H1 (cell line): ENCODE measurements at regions not wholly inside any gene's neighbourhood (a gene's known extent, or its start where the extent isn't known, plus 50 kb on each side); places are given as distances from the start of the nearest gene placed in this dataset.

ENCODE experiments used
- CTCF ChIA-PET: fragments of 300-600 bp; sonication (Branson Sonifier 250); formaldehyde crosslinking; loops from one replicate; lab custom pipeline; 2021; ENCODE audit not compliant: partially characterized antibody; lab: Charles Lee
- POLR2A ChIA-PET: fragments of 300-600 bp; sonication (Branson Sonifier 250); formaldehyde crosslinking; loops from one replicate; lab custom pipeline; 2021; ENCODE audit warnings: inconsistent platforms; ENCODE audit not compliant: partially characterized antibody; lab: Charles Lee
- DNase-seq, 2 experiments: peaks; one replicate each; pipeline versions ENCODE4 v3.0.0 to v3.0.0-alpha.2; 2010 to 2022; ENCODE audit warnings: low spot score in 2 of 2, low read depth in 1 of 2, mixed read lengths in 1 of 2
- FAIRE-seq: peaks from 2 replicates; lab custom pipeline; 2011; peaks lifted over from hg19 to GRCh38; lab: Jason Lieb, UNC
- H2AFZ ChIP-seq: 2 replicates; pipeline ENCODE4 v1.8.1; 2012; ENCODE audit warnings: low read length, inconsistent platforms
- H2AK5ac ChIP-seq: 2 replicates; pipeline ENCODE4 v1.6.1; 2013; ENCODE audit warnings: low read depth, low read length
- H2BK120ac ChIP-seq: replicated peaks from 2 replicates; pipeline ENCODE3; 2013; ENCODE audit warnings: low read depth, low read length, inconsistent platforms
- H2BK12ac ChIP-seq: 2 replicates; pipeline ENCODE4 v1.6.1; 2013; ENCODE audit warnings: low read depth, low read length
- H2BK15ac ChIP-seq: 2 replicates; pipeline ENCODE4 v1.6.1; 2013; ENCODE audit warnings: low read length
- H2BK20ac ChIP-seq: 2 replicates; pipeline ENCODE4 v1.6.1; 2013; ENCODE audit warnings: low read length
- H2BK5ac ChIP-seq: 2 replicates; pipeline ENCODE4 v1.6.1; 2013; ENCODE audit warnings: low read depth, low read length
- H3K14ac ChIP-seq: 2 replicates; pipeline ENCODE4 v1.6.1; 2013; ENCODE audit warnings: inconsistent platforms; ENCODE audit not compliant: insufficient read length
- H3K18ac ChIP-seq: 2 replicates; pipeline ENCODE4 v1.6.1; 2013; ENCODE audit warnings: low read length; ENCODE audit errors: extremely low read depth
- H3K23ac ChIP-seq: 2 replicates; pipeline ENCODE4 v1.6.1; 2013; ENCODE audit warnings: inconsistent platforms; ENCODE audit not compliant: insufficient read length
- H3K23me2 ChIP-seq: 2 replicates; pipeline ENCODE4 v1.6.1; 2013; ENCODE audit warnings: low read depth, low read length
- H3K27ac ChIP-seq: 2 replicates; pipeline ENCODE4 v1.6.1; 2011; ENCODE audit warnings: low read depth, low read length, inconsistent platforms
- H3K27me3 ChIP-seq, 4 experiments: replicated peaks in 1 of 4; 1 replicate in 1 of 4; 2 replicates in 3 of 4; pipeline versions ENCODE4 v1.6.1 to v1.8.1; 2011 to 2013; ENCODE audit warnings: low read length in 3 of 4, mild to moderate bottlenecking in 3 of 4, inconsistent platforms in 2 of 4, mixed read lengths in 2 of 4, moderate library complexity in 1 of 4; ENCODE audit not compliant: control insufficient read depth in 3 of 4, insufficient read depth in 3 of 4; ENCODE audit errors: extremely low read depth in 1 of 4
- H3K36me3 ChIP-seq, 4 experiments: 2 replicates each; pipeline versions ENCODE4 v1.6.1 to v1.8.1; 2011 to 2013; ENCODE audit warnings: mild to moderate bottlenecking in 4 of 4, low read length in 3 of 4, moderate library complexity in 2 of 4, control low read depth in 1 of 4, inconsistent platforms in 1 of 4; ENCODE audit not compliant: insufficient read depth in 4 of 4, control insufficient read depth in 2 of 4
- H3K4ac ChIP-seq: replicated peaks from 2 replicates; pipeline ENCODE3; 2013; ENCODE audit warnings: low read length, low read depth, mixed read lengths, inconsistent platforms; ENCODE audit not compliant: insufficient read length
- H3K4me1 ChIP-seq, 4 experiments: replicated peaks in 1 of 4; 1 replicate in 1 of 4; 2 replicates in 3 of 4; pipeline versions ENCODE4 v1.6.1 to v1.8.1; 2011 to 2013; ENCODE audit warnings: low read length in 3 of 4, inconsistent platforms in 2 of 4, mixed read lengths in 1 of 4; ENCODE audit not compliant: insufficient read depth in 4 of 4, control insufficient read depth in 3 of 4
- H3K4me2 ChIP-seq, 2 experiments: 2 replicates each; pipeline versions ENCODE4 v1.6.1 to v1.8.1; 2011 to 2013; ENCODE audit warnings: low read depth in 2 of 2, low read length in 2 of 2, control low read depth in 1 of 2, inconsistent platforms in 1 of 2, mild to moderate bottlenecking in 1 of 2; ENCODE audit not compliant: insufficient read depth in 1 of 2
- H3K4me3 ChIP-seq, 4 experiments: fragments of 200-600, 300-600 bp in 1 of 4; sonication (generic), shearing (Covaris generic), sonication (Bioruptor Twin) in 1 of 4; 2 replicates each; pipeline versions ENCODE4 v1.5.1 to v1.8.1; 2011 to 2016; ENCODE audit warnings: low read length in 4 of 4, low read depth in 3 of 4, control low read depth in 2 of 4, inconsistent platforms in 2 of 4, mild to moderate bottlenecking in 2 of 4, mixed read lengths in 1 of 4, moderate library complexity in 1 of 4; ENCODE audit not compliant: insufficient read depth in 2 of 4; ENCODE audit errors: extremely low read depth in 1 of 4
- H3K56ac ChIP-seq: replicated peaks from 2 replicates; pipeline ENCODE3; 2013; ENCODE audit warnings: low read depth, mild to moderate bottlenecking, mixed read lengths, low read length, inconsistent platforms; ENCODE audit not compliant: insufficient read length
- H3K79me1 ChIP-seq: 2 replicates; pipeline ENCODE4 v1.6.1; 2013; ENCODE audit warnings: low read depth, low read length, control low read depth
- H3K79me2 ChIP-seq, 2 experiments: 2 replicates each; pipeline versions ENCODE4 v1.6.1 to v1.8.1; 2012 to 2013; ENCODE audit warnings: low read length in 2 of 2, mild to moderate bottlenecking in 2 of 2, inconsistent platforms in 1 of 2; ENCODE audit not compliant: insufficient read depth in 2 of 2, control insufficient read depth in 1 of 2
- H3K9ac ChIP-seq, 4 experiments: replicated peaks in 1 of 4; 1 replicate in 1 of 4; 2 replicates in 3 of 4; pipeline versions ENCODE4 v1.6.1 to v1.8.1; 2011 to 2013; ENCODE audit warnings: low read depth in 3 of 4, low read length in 3 of 4, control low read depth in 2 of 4, mild to moderate bottlenecking in 2 of 4, moderate library complexity in 2 of 4, inconsistent platforms in 1 of 4; ENCODE audit errors: extremely low read depth in 1 of 4
- H3K9me3 ChIP-seq, 2 experiments: 2 replicates each; pipeline versions ENCODE4 v1.6.1 to v1.8.1; 2012 to 2013; ENCODE audit warnings: mild to moderate bottlenecking in 2 of 2, moderate library complexity in 2 of 2, control low read depth in 1 of 2, inconsistent platforms in 1 of 2, low read depth in 1 of 2, low read length in 1 of 2, mixed read lengths in 1 of 2; ENCODE audit not compliant: insufficient read depth in 2 of 2
- H4K20me1 ChIP-seq, 2 experiments: replicated peaks in 1 of 2; 2 replicates each; pipeline versions ENCODE3 to v1.8.1; 2011 to 2013; ENCODE audit warnings: inconsistent platforms in 2 of 2, low read length in 2 of 2, mild to moderate bottlenecking in 1 of 2; ENCODE audit not compliant: insufficient read depth in 2 of 2, control insufficient read depth in 1 of 2
- H4K5ac ChIP-seq: 2 replicates; pipeline ENCODE4 v1.6.1; 2013; ENCODE audit warnings: low read length, low read depth, mixed read lengths, inconsistent platforms; ENCODE audit not compliant: insufficient read length
- H4K8ac ChIP-seq: 2 replicates; pipeline ENCODE4 v1.8.0; 2013; ENCODE audit warnings: mild to moderate bottlenecking, moderate library complexity, low read length, inconsistent platforms; ENCODE audit not compliant: insufficient read depth; ENCODE audit errors: extremely low read depth
- H4K91ac ChIP-seq: replicated peaks from 2 replicates; pipeline ENCODE3; 2013; ENCODE audit warnings: low read length, mixed read lengths, inconsistent platforms; ENCODE audit not compliant: insufficient read length
- CREB1 ChIP-seq: IDR thresholded peaks from 2 replicates; pipeline ENCODE4 v1.6.1; 2012; ENCODE audit warnings: inconsistent platforms
- FOSL1 ChIP-seq: IDR thresholded peaks from 2 replicates; pipeline ENCODE4 v1.6.1; 2011; ENCODE audit warnings: mild to moderate bottlenecking, low read depth, low read length, moderate library complexity; ENCODE audit not compliant: insufficient read depth
- GTF2F1 ChIP-seq: IDR thresholded peaks from 2 replicates; pipeline ENCODE4 v1.6.1; 2012; ENCODE audit warnings: low read depth, low read length, improper control_type of control experiment, borderline replicate concordance
- JUND ChIP-seq: IDR thresholded peaks from 2 replicates; pipeline ENCODE4 v1.6.1; 2011; ENCODE audit warnings: mild to moderate bottlenecking, improper control_type of control experiment, low read length
- SIN3A ChIP-seq, 2 experiments: IDR thresholded peaks in 1 of 2; conservative IDR thresholded peaks in 1 of 2; 2 replicates each; pipeline ENCODE4 v1.6.1; 2011 to 2012; ENCODE audit warnings: low read length in 2 of 2, improper control_type of control experiment in 1 of 2, low read depth in 1 of 2, mild to moderate bottlenecking in 1 of 2
- SP1 ChIP-seq: IDR thresholded peaks from 2 replicates; pipeline ENCODE4 v1.6.1; 2011; ENCODE audit warnings: low read depth, low read length
- SRF ChIP-seq: IDR thresholded peaks from 2 replicates; pipeline ENCODE4 v1.6.1; 2011; ENCODE audit warnings: mild to moderate bottlenecking, low read depth, low read length, moderate library complexity
- SUZ12 ChIP-seq: fragments of 200-600 bp; sonication (generic); IDR thresholded peaks from 2 replicates; pipeline ENCODE4 v1.6.1; 2012; ENCODE audit warnings: mild to moderate bottlenecking, inconsistent platforms, low read length, moderate library complexity, mixed read lengths
- TAF7 ChIP-seq: optimal IDR thresholded peaks from 2 replicates; pipeline ENCODE3; 2011; ENCODE audit warnings: low read depth, mild to moderate bottlenecking, inconsistent platforms, low read length, moderate library complexity, borderline replicate concordance
- WGBS, 2 experiments: shearing (Covaris generic) in 1 of 2; methylation state at CpG; one replicate each; pipeline versions ENCODE4 v1.1.6 to v1.1.7; 2013 to 2015; ENCODE audit warnings: low lambda C conversion rate in 2 of 2, mixed read lengths in 2 of 2, inconsistent platforms in 1 of 2, low coverage in 1 of 2, missing lambda C conversion rate in 1 of 2; ENCODE audit not compliant: insufficient replicate concordance in 2 of 2, insufficient coverage in 1 of 2, insufficient read length in 1 of 2; ENCODE audit errors: extremely low coverage in 1 of 2, missing lambda C conversion rate in 1 of 2; 5-methylcytosine and 5-hydroxymethylcytosine counted together
- TF ChIP-seq, protein P1 (sequence below), 3 experiments: IDR thresholded peaks; 1 replicate in 2 of 3; 2 replicates in 1 of 3; pipeline versions ENCODE4 v1.5.1 to v1.6.1; 2011; ENCODE audit warnings: low read length in 3 of 3, mild to moderate bottlenecking in 3 of 3, inconsistent platforms in 2 of 3, low read depth in 1 of 3, moderate library complexity in 1 of 3; ENCODE audit not compliant: insufficient read depth in 1 of 3; ENCODE audit errors: control extremely low read depth in 1 of 3

- FAIRE-seq: no peak
- peaks cover 10 to 21% (median 17%) of the 10 kb centered on the region in 4 experiments for H3K27me3 ChIP-seq
- TF ChIP-seq, protein P1, sequence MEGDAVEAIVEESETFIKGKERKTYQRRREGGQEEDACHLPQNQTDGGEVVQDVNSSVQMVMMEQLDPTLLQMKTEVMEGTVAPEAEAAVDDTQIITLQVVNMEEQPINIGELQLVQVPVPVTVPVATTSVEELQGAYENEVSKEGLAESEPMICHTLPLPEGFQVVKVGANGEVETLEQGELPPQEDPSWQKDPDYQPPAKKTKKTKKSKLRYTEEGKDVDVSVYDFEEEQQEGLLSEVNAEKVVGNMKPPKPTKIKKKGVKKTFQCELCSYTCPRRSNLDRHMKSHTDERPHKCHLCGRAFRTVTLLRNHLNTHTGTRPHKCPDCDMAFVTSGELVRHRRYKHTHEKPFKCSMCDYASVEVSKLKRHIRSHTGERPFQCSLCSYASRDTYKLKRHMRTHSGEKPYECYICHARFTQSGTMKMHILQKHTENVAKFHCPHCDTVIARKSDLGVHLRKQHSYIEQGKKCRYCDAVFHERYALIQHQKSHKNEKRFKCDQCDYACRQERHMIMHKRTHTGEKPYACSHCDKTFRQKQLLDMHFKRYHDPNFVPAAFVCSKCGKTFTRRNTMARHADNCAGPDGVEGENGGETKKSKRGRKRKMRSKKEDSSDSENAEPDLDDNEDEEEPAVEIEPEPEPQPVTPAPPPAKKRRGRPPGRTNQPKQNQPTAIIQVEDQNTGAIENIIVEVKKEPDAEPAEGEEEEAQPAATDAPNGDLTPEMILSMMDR (IDR thresholded peaks at IDR 0.05; ENCODE audit: control extremely low read depth in 1 of 3, insufficient read depth in 1 of 3, low read depth in 1 of 3, low read length in 3 of 3): no peak
- TF ChIP-seq JUND (no peak), FOSL1 (no peak), CREB1 (no peak), SUZ12 (no peak), SRF (no peak), TAF7 (no peak), SP1 (no peak), SIN3A (conservative IDR thresholded peaks at IDR 0.05 in 1 of 2, IDR thresholded peaks at IDR 0.05 in 1 of 2; ENCODE audit: low read depth in 1 of 2, low read length in 2 of 2) (no peak), GTF2F1 (no peak)
Measured at GRCh38 chr20:62554898-62555641, 79.3 kb upstream of the GATA5 start.

More at GRCh38 chr20:62554898-62555641, 79.3 kb upstream of the GATA5 start:
- CTCF ChIA-PET: interaction anchor here (1.5 to 2.7 kb wide), 4 partner anchors 14 to 55 kb away, joined by 3 to 15 read pairs (median 8); no protein-coding TSS in a partner anchor
- DNase-seq: no peak
- Histone ChIP-seq H2BK20ac (no peak overlapping the region), H3K4me2 (no peak overlapping the region), H4K5ac (no peak overlapping the region), H4K91ac (peak overlapping the region; percentile 55), H3K79me1 (no peaks in the 10 kb centered on the region), H2BK120ac (no peak overlapping the region), H3K56ac (no peak overlapping the region), H3K9me3 (no peaks in the 10 kb centered on the region), H4K20me1 (peaks cover 0 to 1% of the 10 kb centered on the region in 2 experiments), H3K4me3 (no peak overlapping the region), H2BK5ac (no peak overlapping the region), H3K4ac (no peak overlapping the region), H2BK12ac (no peak overlapping the region), H3K79me2 (no peaks in the 10 kb centered on the region), H3K14ac (no peak overlapping the region), H2AK5ac (no peak overlapping the region), H2AFZ (no peak overlapping the region), H3K23ac (no peak overlapping the region), H4K8ac (peak overlapping the region; percentile 76; the same call in 1 of the 2 replicates), H3K18ac (no peak overlapping the region), H3K27ac (no peak overlapping the region), H2BK15ac (no peak overlapping the region), H3K36me3 (no peaks in the 10 kb centered on the region), H3K9ac (no peak overlapping the region), H3K23me2 (peaks cover 6% of the 10 kb centered on the region; the same call in 1 of the 2 replicates), H3K4me1 (peaks cover 0 to 10% (median 2%) of the 10 kb centered on the region in 4 experiments; a peak in 5 of 7 replicates)
- POLR2A ChIA-PET: no interaction called here
- WGBS, 2 experiments: 91% methylated on average over 23 of the region's 27 CpGs; no CpG with 5 or more reads in 1 of the 2 experiments
